Lower lobe of right lung (tissue), 2 donors: ENCODE measurements at regions not wholly inside any gene's neighbourhood (a gene's known extent, or its start where the extent isn't known, plus 50 kb on each side); places are given as distances from the start of the nearest gene placed in this dataset.

Experiments used
- ATAC-seq, 2 donors: fragments of 200-7000 bp; cut with Tn5 transposase; one replicate each; pipeline ENCODE4 v1.9.1; 2020 to 2022; ENCODE audit warnings: mild to moderate bottlenecking in 2 of 2, moderate library complexity in 2 of 2
- DNase-seq: peaks from one replicate; pipeline ENCODE4 v3.0.0-alpha.2; 2020
- H3K27ac ChIP-seq: fragments of 200-600 bp; one replicate; pipeline ENCODE4 v1.8.0; 2022
- H3K27me3 ChIP-seq: fragments of 200-600 bp; one replicate; pipeline ENCODE4 v1.8.0; 2022; ENCODE audit warnings: low read depth
- H3K36me3 ChIP-seq: fragments of 200-600 bp; one replicate; pipeline ENCODE4 v1.8.0; 2022; ENCODE audit warnings: mild to moderate bottlenecking
- H3K4me1 ChIP-seq: fragments of 200-600 bp; one replicate; pipeline ENCODE4 v1.8.0; 2022
- H3K4me3 ChIP-seq: fragments of 200-600 bp; one replicate; pipeline ENCODE4 v1.8.0; 2022; ENCODE audit warnings: mild to moderate bottlenecking
- H3K9me3 ChIP-seq: fragments of 200-600 bp; one replicate; pipeline ENCODE4 v1.8.0; 2022
- CTCF ChIP-seq: fragments of 200-600 bp; IDR thresholded peaks from one replicate; pipeline ENCODE4 v1.8.0; 2022; ENCODE audit warnings: antibody characterized with exemption, mild to moderate bottlenecking
- intact Hi-C: fragments of 100-400 bp; cut with DNase I; formaldehyde crosslinking; loops from one replicate; pipeline ENCODE4 v1.11.0; 2022
- donor health status: DM: no; HTN: yes; CAD: no; lungs with severe emphysema.

GRCh38 chr7:113715262-113715661, 203.5 kb downstream of the PPP1R3A start:
- Histone ChIP-seq H3K4me1 (no peaks in the 10 kb centered on the region), H3K27me3 (no peaks in the 10 kb centered on the region), H3K36me3 (no peaks in the 10 kb centered on the region), H3K4me3 (no peak overlapping the region), H3K27ac (no peak overlapping the region), H3K9me3 (no peaks in the 10 kb centered on the region)
- DNase-seq = no peak
- TF ChIP-seq CTCF = no peak
- intact Hi-C loops = no loop called here
- ATAC-seq = no peak

- H3K4me3 ChIP-seq = no peak overlapping the region
- intact Hi-C loops = no loop called here
- H3K4me1 ChIP-seq = no peaks in the 10 kb centered on the region
- no peaks in the 10 kb centered on the region for H3K27me3 ChIP-seq
- H3K9me3 ChIP-seq = no peaks in the 10 kb centered on the region
- peak; percentile 97 for TF ChIP-seq CTCF
- no peaks in the 10 kb centered on the region for H3K36me3 ChIP-seq
- DNase-seq (no peak), ATAC-seq (peak; percentile 73 to 74)
- no peak overlapping the region for H3K27ac ChIP-seq
Measured at GRCh38 chr7:113710310-113711096, 208.3 kb downstream of the PPP1R3A start.

GRCh38 chr7:113705439-113705838, 213.4 kb downstream of the PPP1R3A start:
- Histone ChIP-seq H3K4me1 (no peaks in the 10 kb centered on the region), H3K27me3 (no peaks in the 10 kb centered on the region), H3K4me3 (no peak overlapping the region), H3K36me3 (no peaks in the 10 kb centered on the region), H3K27ac (no peak overlapping the region), H3K9me3 (no peaks in the 10 kb centered on the region)
- intact Hi-C loops = no loop called here
- TF ChIP-seq CTCF = no peak
- ATAC-seq (no peak), DNase-seq (no peak)

- H3K27ac ChIP-seq = no peak overlapping the region
- H3K4me3 ChIP-seq = no peak overlapping the region
- H3K9me3 ChIP-seq = no peaks in the 10 kb centered on the region
- peak; percentile 52 for TF ChIP-seq CTCF
- no peaks in the 10 kb centered on the region for H3K27me3 ChIP-seq
- intact Hi-C loops = no loop called here
- ATAC-seq = no peak
- H3K36me3 ChIP-seq = no peaks in the 10 kb centered on the region
- DNase-seq = no peak
- no peaks in the 10 kb centered on the region for H3K4me1 ChIP-seq
Measured at GRCh38 chr7:113698556-113699220, 220.1 kb downstream of the PPP1R3A start.

- H3K4me1 ChIP-seq = no peaks in the 10 kb centered on the region
- H3K36me3 ChIP-seq = no peaks in the 10 kb centered on the region
- DNase-seq = no peak
- intact Hi-C loops = no loop called here
- H3K4me3 ChIP-seq = no peak overlapping the region
- H3K9me3 ChIP-seq = no peaks in the 10 kb centered on the region
- no peak overlapping the region for H3K27ac ChIP-seq
- no peaks in the 10 kb centered on the region for H3K27me3 ChIP-seq
- ATAC-seq = no peak
- no peak for TF ChIP-seq CTCF
Measured at GRCh38 chr7:113694149-113694548, 224.7 kb downstream of the PPP1R3A start.
